Neural cell (in vitro differentiated cells): ENCODE measurements at regions not wholly inside any gene's neighbourhood (a gene's known extent, or its start where the extent isn't known, plus 50 kb on each side); places are given as distances from the start of the nearest gene placed in this dataset.

Experiments
- H2AFZ ChIP-seq: fragments of 200-600, 300-800 bp; sonication (generic), shearing (Covaris generic); 2 replicates; pipeline ENCODE4 v1.6.0; 2014; ENCODE audit warnings: low read depth, mild to moderate bottlenecking, antibody characterized with exemption, low read length, moderate library complexity
- H3F3A ChIP-seq: fragments of 200-600 bp; shearing (Covaris generic); 2 replicates; pipeline ENCODE4 v1.6.1; 2016; ENCODE audit warnings: mild to moderate bottlenecking, moderate library complexity, mixed read lengths, antibody characterized with exemption, low read length; ENCODE audit not compliant: insufficient read depth, poor library complexity, severe bottlenecking
- H3K27ac ChIP-seq: fragments of 200-600, 300-800 bp; sonication (generic), shearing (Covaris generic); 2 replicates; pipeline ENCODE4 v1.5.1; 2014; ENCODE audit warnings: mild to moderate bottlenecking, low read length, moderate library complexity
- H3K27me3 ChIP-seq: fragments of 300-800, 200-600 bp; sonication (generic), shearing (Covaris generic); 2 replicates; pipeline ENCODE4 v1.6.0; 2014; ENCODE audit warnings: mild to moderate bottlenecking, low read depth, low read length, moderate library complexity; ENCODE audit not compliant: insufficient read depth
- H3K36me3 ChIP-seq: fragments of 300-800, 200-600 bp; sonication (generic), shearing (Covaris generic); 2 replicates; pipeline ENCODE4 v1.5.1; 2014; ENCODE audit warnings: mild to moderate bottlenecking, antibody characterized with exemption, low read length, moderate library complexity; ENCODE audit not compliant: insufficient read depth
- H3K4me2 ChIP-seq: fragments of 300-800, 200-600 bp; sonication (generic), shearing (Covaris generic); 2 replicates; pipeline ENCODE4 v1.6.0; 2014; ENCODE audit warnings: mild to moderate bottlenecking, low read length
- H3K4me3 ChIP-seq: fragments of 300-800, 200-600 bp; sonication (generic), shearing (Covaris generic); 2 replicates; pipeline ENCODE4 v1.5.1; 2014; ENCODE audit warnings: mild to moderate bottlenecking, low read length, moderate library complexity
- H3K79me2 ChIP-seq: fragments of 200-600 bp; shearing (Covaris generic); replicated peaks from 2 replicates; pipeline ENCODE4 v1.6.0; 2014; ENCODE audit warnings: mild to moderate bottlenecking, low read length, moderate library complexity; ENCODE audit not compliant: insufficient read depth
- H3K9ac ChIP-seq: fragments of 300-800, 200-600 bp; sonication (generic), shearing (Covaris generic); 2 replicates; pipeline ENCODE4 v1.6.1; 2016; ENCODE audit warnings: mild to moderate bottlenecking, low read length, mixed read lengths
- H3K9me2 ChIP-seq: fragments of 200-600 bp; shearing (Covaris generic); 2 replicates; pipeline ENCODE4 v1.6.1; 2016; ENCODE audit warnings: mild to moderate bottlenecking, low read length, mixed read lengths; ENCODE audit not compliant: insufficient read depth
- H3K9me3 ChIP-seq: fragments of 200-600, 300-800 bp; sonication (generic), shearing (Covaris generic); 2 replicates; pipeline ENCODE4 v1.6.1; 2016; ENCODE audit warnings: mild to moderate bottlenecking, mixed run types, low read length, moderate library complexity, mixed read lengths
- H4K20me1 ChIP-seq: fragments of 200-600 bp; shearing (Covaris generic); 2 replicates; pipeline ENCODE4 v1.6.1; 2016; ENCODE audit warnings: mild to moderate bottlenecking, mixed run types; ENCODE audit not compliant: insufficient read depth
- CTCF ChIP-seq: fragments of 450-650 bp; IDR thresholded peaks from 2 replicates; pipeline ENCODE4 v1.5.1; 2014; ENCODE audit warnings: antibody characterized with exemption, mild to moderate bottlenecking, moderate library complexity; ENCODE audit not compliant: poor library complexity, severe bottlenecking
- EP300 ChIP-seq: fragments of 450-650 bp; conservative IDR thresholded peaks from 2 replicates; pipeline ENCODE4 v1.6.1; 2014; ENCODE audit warnings: antibody characterized with exemption, mild to moderate bottlenecking, moderate library complexity; ENCODE audit not compliant: poor library complexity, severe bottlenecking
- EZH2 ChIP-seq: fragments of 200-600, 300-800 bp; shearing (Covaris generic), sonication (generic); IDR thresholded peaks from 2 replicates; pipeline ENCODE4 v1.6.1; 2014; ENCODE audit warnings: antibody characterized with exemption, low read length, borderline replicate concordance, mild to moderate bottlenecking; ENCODE audit not compliant: insufficient read depth, poor library complexity, severe bottlenecking
- MXI1 ChIP-seq: fragments of 450-650 bp; conservative IDR thresholded peaks from 2 replicates; pipeline ENCODE4 v1.6.1; 2014; ENCODE audit warnings: antibody characterized with exemption, mild to moderate bottlenecking; ENCODE audit not compliant: poor library complexity, severe bottlenecking
- POLR2AphosphoS5 ChIP-seq: IDR thresholded peaks from 2 replicates; pipeline ENCODE4 v1.6.1; 2012
- RAD21 ChIP-seq: fragments of 450-650 bp; conservative IDR thresholded peaks from 2 replicates; pipeline ENCODE4 v1.6.1; 2014; ENCODE audit warnings: antibody characterized with exemption, mild to moderate bottlenecking, moderate library complexity
- SMC3 ChIP-seq: fragments of 450-650 bp; conservative IDR thresholded peaks from 2 replicates; pipeline ENCODE4 v1.6.1; 2014; ENCODE audit warnings: antibody characterized with exemption, mild to moderate bottlenecking, moderate library complexity; ENCODE audit not compliant: poor library complexity
- TAF1 ChIP-seq: IDR thresholded peaks from 2 replicates; pipeline ENCODE4 v1.6.1; 2012; ENCODE audit warnings: low read depth
- TF ChIP-seq, protein P1 (sequence below): IDR thresholded peaks from 2 replicates; pipeline ENCODE4 v1.6.1; 2012; ENCODE audit warnings: borderline replicate concordance

- no peak overlapping the region for H2AFZ ChIP-seq
- no peaks in the 10 kb centered on the region for H3K9me2 ChIP-seq
- no peaks in the 10 kb centered on the region for H3K36me3 ChIP-seq
- H3K9ac ChIP-seq, result no peak overlapping the region
- H3F3A ChIP-seq, result no peaks in the 10 kb centered on the region
- no peaks in the 10 kb centered on the region for H3K9me3 ChIP-seq
- H4K20me1 ChIP-seq, result no peaks in the 10 kb centered on the region
- no peaks in the 10 kb centered on the region for H3K79me2 ChIP-seq
- no peak overlapping the region for H3K4me2 ChIP-seq
- TF ChIP-seq CTCF (no peak), RAD21 (no peak), EP300 (no peak), MXI1 (no peak), EZH2 (no peak), TAF1 (no peak), SMC3 (no peak), POLR2AphosphoS5 (no peak)
- TF ChIP-seq, protein P1, sequence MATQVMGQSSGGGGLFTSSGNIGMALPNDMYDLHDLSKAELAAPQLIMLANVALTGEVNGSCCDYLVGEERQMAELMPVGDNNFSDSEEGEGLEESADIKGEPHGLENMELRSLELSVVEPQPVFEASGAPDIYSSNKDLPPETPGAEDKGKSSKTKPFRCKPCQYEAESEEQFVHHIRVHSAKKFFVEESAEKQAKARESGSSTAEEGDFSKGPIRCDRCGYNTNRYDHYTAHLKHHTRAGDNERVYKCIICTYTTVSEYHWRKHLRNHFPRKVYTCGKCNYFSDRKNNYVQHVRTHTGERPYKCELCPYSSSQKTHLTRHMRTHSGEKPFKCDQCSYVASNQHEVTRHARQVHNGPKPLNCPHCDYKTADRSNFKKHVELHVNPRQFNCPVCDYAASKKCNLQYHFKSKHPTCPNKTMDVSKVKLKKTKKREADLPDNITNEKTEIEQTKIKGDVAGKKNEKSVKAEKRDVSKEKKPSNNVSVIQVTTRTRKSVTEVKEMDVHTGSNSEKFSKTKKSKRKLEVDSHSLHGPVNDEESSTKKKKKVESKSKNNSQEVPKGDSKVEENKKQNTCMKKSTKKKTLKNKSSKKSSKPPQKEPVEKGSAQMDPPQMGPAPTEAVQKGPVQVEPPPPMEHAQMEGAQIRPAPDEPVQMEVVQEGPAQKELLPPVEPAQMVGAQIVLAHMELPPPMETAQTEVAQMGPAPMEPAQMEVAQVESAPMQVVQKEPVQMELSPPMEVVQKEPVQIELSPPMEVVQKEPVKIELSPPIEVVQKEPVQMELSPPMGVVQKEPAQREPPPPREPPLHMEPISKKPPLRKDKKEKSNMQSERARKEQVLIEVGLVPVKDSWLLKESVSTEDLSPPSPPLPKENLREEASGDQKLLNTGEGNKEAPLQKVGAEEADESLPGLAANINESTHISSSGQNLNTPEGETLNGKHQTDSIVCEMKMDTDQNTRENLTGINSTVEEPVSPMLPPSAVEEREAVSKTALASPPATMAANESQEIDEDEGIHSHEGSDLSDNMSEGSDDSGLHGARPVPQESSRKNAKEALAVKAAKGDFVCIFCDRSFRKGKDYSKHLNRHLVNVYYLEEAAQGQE, result no peak
- H3K27ac ChIP-seq, result no peak overlapping the region
- H3K4me3 ChIP-seq, result no peak overlapping the region
- no peaks in the 10 kb centered on the region for H3K27me3 ChIP-seq
Observed at GRCh38 chr3:150236316-150237082, 171.6 kb upstream of the TSC22D2 start.

DNA sequence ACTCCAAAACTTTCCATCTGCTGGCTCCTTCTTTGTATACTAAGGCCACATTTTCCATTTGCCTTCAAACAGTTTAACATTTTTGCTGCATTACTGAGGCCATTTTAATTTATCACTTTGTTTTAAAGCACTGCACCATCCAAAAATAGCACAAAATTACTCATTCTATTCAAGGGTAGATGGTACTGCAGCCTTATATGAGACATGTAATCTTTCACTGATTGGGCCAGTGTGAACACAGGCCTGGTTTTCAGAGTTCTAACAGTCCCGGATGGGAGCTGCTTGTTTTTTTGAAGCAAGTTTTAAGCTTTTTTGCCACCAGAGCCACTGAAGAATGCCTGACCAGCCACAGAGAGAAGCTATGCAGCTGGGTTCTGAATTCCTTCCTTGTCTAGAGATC, 172.3 kb upstream of the TSC22D2 start:
- H3F3A ChIP-seq, result no peaks in the 10 kb centered on the region
- TF ChIP-seq POLR2AphosphoS5 (no peak), SMC3 (no peak), EP300 (no peak), RAD21 (no peak), TAF1 (no peak), MXI1 (no peak), EZH2 (no peak), CTCF (no peak)
- TF ChIP-seq, protein P1, result no peak
- no peaks in the 10 kb centered on the region for H3K27me3 ChIP-seq
- H3K36me3 ChIP-seq, result no peaks in the 10 kb centered on the region
- no peak overlapping the region for H2AFZ ChIP-seq
- no peak overlapping the region for H3K9ac ChIP-seq
- no peaks in the 10 kb centered on the region for H4K20me1 ChIP-seq
- H3K9me2 ChIP-seq, result no peaks in the 10 kb centered on the region
- H3K4me3 ChIP-seq, result no peak overlapping the region
- no peaks in the 10 kb centered on the region for H3K9me3 ChIP-seq
- H3K27ac ChIP-seq, result no peak overlapping the region
- H3K4me2 ChIP-seq, result no peak overlapping the region
- H3K79me2 ChIP-seq, result no peaks in the 10 kb centered on the region
